HEK293T (cell line): ENCODE measurements at regions not wholly inside any gene's neighbourhood (a gene's known extent, or its start where the extent isn't known, plus 50 kb on each side); places are given as distances from the start of the nearest gene placed in this dataset.

Source experiments
- NFRKB ChIP-seq: fragments of 450-650 bp; IDR thresholded peaks from 2 replicates; pipeline ENCODE4 v1.6.1; 2016; ENCODE audit warnings: mild to moderate bottlenecking, moderate library complexity
- SP1 ChIP-seq: fragments of 450-650 bp; IDR thresholded peaks from 2 replicates; pipeline ENCODE4 v1.6.1; 2017
- SUZ12 ChIP-seq: fragments of 450-650 bp; IDR thresholded peaks from 2 replicates; pipeline ENCODE4 v1.6.1; 2016; ENCODE audit warnings: mild to moderate bottlenecking

DNA sequence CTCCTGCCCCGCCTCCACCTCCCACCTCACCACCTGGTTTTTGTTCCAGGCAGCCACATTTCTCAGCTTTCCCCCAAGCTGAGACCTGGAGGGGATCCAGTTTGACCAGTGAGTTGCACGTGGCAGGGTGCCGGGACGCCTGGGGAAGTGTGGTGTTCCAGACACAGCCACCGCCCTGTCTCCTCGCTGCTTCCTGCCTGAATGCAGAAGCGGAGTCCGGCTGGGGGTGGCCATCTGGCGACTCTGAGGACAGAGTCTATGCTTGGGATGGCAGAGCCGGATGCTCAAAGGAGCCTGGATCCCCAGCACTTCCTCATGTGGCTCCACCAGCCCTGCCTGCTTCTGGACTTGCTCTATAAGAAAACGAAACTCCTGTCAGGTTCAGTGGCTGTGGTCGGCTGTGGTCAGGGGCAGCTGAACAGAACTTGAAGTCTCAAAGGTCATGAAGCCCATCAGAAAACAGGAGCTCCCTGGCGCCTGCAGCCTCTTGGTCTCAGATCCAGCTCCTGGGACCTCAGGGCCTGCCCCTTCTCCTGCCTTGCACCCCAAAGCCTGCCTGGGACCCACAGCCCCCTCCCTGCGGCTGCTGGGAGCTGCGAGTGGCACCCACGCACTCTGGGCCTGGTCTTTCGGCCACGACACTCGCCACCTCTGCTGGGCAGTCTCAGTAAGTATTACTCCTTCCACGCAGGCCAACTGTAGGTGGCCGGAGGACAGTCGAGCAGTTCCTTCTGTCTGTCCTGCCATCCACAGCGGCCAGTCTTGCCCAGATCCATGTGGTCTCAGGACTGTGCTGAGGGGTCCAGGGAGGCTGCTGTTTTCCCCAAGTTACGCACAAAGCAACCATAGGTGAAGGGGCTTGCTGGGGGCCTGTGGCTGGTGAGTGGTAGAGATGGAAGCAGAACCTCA lies 112.8 kb upstream of the MEF2A start:
- no peak for TF ChIP-seq SP1
- TF ChIP-seq SUZ12: no peak
- TF ChIP-seq NFRKB: no peak
